GM19351 (cell line): ENCODE measurements at regions not wholly inside any gene's neighbourhood (a gene's known extent, or its start where the extent isn't known, plus 50 kb on each side); places are given as distances from the start of the nearest gene placed in this dataset.
A peak's percentile ranks its signal among the peaks of the same experiment; 100 is the strongest.
"Not testable (repeated sequence)": the region's sequence is repeated elsewhere in the genome, so short reads cannot be mapped to it uniquely, and the experiment has no call there.

Source experiments
- ATAC-seq: cut with Tn5 transposase; IDR thresholded peaks from one replicate; pipeline ENCODE4 v1.9.1; 2021; ENCODE audit warnings: mild to moderate bottlenecking, moderate library complexity; ENCODE audit not compliant: unreplicated experiment

DNA sequence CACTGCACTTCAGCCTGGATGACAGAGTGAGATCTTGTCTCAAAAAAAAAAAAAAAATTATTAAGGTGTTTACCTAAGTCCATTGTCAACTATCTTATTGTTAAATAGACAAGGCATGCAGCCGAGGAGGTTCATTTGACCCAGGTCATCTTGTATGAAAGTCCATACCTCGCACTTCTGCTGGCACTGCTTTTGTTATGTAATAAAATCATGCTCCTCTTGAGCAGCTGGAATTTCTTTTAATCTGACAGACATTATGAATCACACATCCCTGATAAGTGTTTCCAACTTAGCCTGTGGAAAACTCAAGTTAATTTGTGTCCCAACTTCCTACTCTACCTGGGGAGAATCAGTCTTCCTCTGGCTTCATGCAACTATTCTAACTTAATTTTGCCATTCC lies 315.6 kb upstream of the KLF4 start:
- ATAC-seq = no peak

DNA sequence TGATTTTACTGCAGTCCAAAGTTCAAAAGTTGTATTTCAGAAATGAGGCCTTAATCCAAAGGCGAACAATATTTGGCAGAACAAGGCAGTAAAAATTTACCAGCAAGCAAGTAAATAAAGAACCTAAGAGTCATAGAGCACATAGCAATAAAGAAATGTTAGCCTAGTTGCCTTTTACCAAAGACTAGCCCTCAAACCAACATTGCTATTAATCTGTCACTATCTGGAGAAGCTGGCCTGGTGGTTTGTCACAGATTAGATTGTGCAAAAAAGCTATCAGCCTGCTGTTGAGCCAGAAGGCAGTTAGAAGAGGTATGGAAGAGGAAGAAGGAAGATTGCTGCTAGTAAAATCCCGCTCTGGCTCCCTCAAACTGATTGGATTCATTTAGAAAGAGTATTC lies 304.7 kb upstream of the KLF4 start:
- no peak for ATAC-seq

DNA sequence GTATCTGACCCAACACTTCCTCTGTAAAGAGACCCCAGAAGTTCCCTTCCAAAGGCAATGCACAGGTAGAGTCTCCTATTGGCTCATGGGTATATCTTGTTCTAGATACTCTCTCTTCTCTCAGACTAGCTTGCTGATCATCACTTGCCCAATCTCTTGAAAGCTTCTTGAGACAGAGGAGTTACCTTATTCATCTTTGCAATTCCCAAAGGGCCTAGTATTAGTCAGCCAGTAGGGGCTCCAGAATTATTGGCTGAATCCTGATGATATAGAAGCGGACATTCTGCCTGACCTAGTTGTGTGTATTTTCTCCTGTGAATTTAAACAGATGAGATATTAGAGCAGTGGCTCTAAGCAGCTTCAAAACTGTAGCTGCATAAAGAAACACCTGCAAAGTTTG lies 304.0 kb upstream of the KLF4 start:
- no peak for ATAC-seq

DNA sequence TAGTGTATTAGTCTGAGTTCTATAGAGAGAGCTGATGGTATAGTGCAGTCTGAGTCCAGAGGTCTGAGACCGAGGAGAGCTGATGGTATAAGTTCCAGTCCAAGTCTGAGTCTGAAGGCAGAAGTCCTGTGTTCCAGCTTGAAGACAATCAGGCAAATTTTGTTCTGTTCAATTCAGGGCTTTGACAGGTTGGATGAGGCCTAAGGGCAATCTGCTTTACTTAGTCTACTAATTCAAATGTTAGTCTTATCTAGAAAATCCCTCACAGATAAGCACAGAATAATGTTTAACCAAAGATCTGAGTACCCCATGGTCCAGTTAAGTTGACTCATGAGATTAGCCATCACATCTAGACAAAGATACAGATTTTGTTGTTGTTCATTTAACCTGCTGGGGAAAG lies 303.0 kb upstream of the KLF4 start:
- ATAC-seq = no peak

DNA sequence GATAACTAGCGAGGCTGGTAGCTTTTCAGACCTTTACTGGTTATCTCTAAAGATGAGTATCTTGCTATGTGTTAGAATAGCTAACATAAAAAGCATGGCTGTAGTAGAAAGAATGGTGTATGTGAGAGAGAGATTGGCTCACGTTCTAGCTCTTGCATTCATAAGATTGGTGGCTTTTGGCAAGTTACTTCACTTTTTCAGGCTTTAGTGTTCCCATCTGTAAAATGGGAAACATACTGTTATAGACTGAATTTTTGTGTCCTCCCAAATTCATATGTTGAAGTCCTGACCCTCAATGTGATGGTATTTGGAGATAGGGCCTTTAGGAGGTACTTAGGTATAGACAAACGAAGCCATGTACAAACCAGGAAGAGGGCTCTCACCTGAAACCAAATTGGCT lies 302.4 kb upstream of the KLF4 start:
- ATAC-seq = no peak

DNA sequence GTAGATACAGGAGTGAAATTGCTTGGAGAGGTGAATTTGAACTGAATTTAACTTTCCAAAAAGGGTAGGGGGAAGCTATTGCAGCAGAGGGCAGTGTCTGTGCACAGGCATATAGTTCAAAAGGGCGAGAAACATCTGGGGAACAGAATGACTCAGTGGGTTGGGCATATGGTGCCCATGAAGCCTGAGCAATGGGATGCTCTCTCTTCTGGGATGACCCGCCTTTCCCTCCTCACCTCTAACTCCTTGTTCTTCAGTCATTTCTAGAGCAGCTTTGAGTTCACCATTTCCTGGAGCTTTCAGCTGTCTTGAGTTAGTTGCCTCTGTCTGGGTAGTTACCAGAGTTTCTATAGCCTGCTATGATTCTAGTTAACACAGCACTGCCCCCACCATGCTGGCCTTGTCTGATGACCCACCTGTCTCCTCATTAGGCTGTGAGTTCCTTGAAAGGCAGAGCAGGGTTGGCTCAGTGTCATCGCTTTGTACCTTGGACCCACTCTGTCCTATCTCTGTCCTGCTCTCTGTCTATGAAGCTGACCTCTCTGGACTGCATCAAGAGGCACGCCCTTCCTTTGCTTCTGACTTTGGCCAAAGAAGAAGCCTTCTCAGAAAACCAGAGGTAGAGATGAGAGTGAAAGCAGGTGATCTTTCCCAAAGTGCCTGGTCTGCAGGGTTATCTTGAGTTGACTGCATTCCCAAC lies 299.6 kb upstream of the KLF4 start:
- ATAC-seq = no peak

DNA sequence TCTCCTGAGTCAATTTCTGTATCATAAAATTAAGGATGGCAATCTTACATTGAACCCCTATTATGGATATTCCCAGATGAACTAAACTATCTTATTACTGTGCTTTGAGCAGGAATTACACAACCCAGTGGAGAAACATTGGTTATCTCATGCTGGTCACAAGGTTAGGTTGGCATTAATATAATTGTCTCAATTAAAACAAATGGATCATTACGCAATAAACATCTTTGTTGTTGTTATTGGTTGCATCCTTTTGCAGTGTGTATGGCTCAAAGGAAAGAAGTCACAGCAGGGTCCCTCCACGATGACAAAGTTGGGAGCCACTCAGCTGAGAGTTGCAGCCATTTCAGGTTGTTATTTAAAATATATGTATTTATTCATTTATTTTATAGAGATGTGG lies 297.0 kb upstream of the KLF4 start:
- no peak for ATAC-seq

DNA sequence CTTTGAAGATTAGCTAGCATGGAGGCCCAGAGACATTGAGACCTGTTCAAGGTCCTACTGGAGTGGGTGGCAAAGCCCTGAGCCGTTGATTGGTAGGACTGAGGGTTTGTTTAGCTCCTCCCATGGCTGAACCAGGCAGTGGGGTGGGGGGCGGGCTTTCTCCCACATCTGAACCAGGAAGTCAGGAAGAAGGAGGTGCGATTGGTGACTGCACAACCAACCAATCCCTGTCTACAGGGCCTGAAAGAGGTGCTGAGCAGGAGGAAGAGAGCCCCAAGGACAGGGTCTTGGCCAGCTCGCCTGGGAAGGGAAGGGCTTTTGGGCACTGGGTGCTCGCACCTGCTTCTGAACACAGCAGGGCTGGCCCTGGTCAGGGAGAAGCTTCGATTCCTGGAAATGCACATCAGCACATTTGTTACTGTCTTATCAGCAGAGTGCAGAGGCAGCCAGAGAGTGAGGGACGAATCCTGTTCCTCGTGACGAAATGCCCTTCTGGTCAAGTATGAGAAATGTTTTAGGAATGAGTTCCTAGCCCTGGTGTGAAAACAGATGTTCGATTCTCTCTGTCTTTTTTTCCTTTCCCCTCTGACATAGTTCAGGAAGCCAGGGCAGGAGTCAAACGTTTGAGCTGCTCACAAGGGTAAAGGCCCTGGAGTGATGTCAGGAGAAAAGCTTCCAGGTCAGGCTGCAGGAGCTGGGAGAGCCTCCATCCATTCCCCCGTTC lies 294.8 kb upstream of the KLF4 start:
- no peak for ATAC-seq

DNA sequence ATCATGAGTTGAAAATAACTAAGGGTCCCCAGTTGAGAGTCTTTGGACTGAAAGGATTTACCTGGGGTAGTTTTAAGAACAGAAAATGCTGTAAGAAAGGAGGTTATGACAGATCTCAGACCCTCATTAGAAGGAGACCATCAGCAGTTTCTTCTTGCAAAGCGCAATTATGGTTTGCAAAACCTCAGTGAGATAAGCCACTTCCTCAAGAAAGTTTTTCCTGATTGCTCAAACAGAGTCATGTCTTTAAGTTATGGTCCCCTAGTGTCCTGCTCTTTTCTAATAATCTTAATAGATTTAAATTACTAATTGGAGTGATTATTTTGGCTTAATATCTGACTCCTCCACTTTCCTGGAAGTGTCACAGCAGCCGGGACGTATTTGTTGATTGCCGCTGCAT lies 293.2 kb upstream of the KLF4 start:
- ATAC-seq = no peak

DNA sequence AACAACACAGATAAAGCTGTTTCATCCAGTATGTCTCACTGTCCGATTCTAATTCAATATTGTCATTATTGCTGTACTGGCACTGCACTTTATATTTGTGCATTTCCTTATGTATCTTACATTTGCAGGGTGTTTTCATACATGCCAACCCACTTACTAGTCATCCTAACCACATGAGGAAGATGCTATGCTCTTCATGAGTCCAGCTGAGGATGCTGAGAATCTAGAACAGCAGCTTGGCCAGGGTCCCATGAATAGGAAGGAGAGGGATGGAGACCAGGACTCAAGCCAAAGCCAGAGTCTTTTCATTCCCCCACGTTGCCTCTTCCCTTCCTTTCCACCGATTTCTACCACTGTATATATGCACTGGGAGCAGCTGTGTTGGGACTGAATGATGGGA lies 292.8 kb upstream of the KLF4 start:
- no peak for ATAC-seq

DNA sequence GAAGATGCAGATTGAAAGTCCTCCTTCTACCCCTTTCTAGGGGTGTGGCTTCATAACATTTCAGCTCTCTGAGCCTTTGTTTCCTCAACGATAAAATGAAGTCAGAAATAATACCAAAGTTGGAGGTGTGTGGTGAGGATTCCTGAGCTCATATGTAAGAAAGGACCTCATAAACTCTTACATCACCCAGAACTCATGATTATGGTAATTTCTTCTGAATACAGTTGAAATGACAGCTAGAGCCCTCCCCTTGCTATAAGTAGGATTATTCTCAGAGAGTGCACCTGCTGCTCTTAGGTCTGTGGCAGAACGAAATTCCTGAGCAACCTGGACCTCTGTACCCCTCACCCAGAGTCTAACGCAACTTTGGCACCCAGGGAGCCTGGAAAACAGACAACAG lies 291.4 kb upstream of the KLF4 start:
- no peak for ATAC-seq

DNA sequence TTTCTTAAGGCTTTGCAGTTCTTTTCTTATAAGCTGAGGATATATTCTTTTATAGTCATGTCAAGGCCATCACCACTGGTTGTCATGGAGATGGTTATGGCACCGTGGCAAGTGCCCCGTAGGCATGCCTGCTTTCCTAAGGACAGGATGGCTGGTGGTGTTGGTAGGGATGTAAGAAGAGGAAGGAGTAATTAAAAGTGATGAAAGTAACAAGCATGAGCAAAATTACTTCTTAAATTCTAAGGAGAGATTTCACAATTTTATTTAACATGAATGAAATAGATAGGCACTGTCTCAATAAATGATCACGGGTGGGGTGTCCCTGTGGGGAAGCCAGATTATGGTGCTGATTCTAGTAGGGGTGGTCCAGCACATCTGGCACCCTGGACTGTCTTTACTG lies 290.2 kb upstream of the KLF4 start:
- ATAC-seq = no peak

DNA sequence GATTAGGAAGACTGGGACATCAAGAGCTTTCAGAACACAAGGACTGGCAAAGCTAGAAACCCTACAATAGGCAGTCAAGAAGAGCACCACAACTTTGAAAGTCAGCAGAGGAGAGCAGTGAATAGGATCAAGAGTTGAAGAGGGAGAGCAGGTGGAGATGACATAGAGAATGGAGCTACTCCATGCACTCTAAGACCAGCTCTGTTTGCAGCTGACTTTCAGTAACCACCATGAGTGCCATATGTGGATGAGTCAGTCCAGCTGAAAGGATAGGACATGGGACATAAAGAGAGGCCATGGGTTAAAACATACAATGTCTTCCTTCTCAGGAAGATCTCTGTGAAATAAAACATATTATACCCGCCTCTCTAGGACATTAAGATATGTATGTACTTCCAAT lies 289.1 kb upstream of the KLF4 start:
- no peak for ATAC-seq

DNA sequence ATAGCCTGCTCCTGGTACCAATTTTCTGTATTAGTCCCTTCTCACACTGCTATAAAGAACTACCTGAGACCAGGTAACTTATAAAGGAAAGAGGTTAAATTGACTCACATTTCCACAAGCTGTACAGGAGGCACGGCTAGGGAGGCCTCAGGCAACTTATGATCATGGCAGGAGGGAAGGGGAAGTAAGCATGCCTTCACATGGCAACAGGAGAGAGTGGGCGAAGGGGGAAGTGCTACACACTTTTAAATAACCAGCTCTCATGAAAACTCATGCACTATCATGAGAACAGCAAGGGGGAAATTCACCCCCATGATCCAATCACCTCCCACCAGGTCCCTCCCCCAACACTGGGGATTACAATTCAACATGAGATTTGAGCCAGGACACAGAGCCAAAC lies 284.5 kb upstream of the KLF4 start:
- peak; percentile 58 for ATAC-seq

DNA sequence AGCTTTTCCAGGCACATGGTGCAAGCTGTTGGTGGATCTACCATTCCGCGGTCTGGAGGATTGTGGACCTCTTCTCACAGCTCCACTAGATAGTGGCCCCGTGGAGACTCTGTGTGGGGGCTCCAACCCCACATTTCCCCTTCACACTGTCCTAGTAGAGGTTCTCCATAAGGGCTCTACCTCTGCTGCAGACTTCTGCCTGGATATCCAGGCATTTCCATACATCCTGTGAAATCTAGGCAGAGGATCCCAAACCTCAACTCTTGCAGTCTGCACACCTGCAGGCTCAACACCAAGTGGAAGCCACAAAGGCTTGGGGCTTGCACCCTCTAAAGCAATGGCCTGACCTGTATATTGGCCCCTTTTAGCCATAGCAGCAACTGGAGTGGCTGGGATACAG lies 283.4 kb upstream of the KLF4 start:
- no peak for ATAC-seq

DNA sequence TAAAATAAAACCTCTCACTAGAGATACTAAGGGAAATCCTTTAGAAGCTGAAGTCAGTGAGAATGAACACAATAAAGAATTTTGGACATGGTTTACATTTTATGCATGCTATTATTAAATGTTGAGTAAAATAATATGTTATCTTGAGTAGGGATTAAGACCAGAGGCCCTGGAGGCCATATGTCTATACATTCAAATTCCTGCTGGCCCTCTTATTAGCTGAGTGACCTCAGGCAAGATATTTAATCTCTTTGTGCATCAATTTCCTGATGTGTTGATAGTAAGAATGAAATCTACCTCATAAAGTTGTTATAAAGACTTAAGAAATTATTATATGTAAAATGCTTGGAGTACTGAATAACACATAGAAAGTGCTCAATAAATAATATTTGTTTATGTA lies 281.1 kb upstream of the KLF4 start:
- no peak for ATAC-seq

DNA sequence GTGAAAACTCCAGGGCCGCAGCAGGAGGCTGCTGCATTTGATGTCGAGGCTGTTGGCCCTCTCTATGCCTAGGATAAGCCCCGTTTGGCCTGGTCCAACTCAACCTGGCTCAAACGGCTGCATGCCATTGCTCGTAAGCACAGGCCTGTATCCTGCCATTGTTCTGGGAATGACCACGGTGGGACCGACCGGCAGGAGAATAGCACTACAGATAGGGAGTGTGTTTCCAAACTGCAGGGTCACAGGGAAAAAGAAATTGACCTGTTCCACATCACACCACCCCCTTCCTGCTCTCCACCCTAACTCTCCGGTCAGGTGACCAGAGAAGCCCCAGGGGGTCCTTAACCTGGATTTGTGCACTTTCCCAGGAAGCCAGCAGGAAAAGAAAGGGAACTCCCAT lies 278.7 kb upstream of the KLF4 start:
- ATAC-seq = no peak

DNA sequence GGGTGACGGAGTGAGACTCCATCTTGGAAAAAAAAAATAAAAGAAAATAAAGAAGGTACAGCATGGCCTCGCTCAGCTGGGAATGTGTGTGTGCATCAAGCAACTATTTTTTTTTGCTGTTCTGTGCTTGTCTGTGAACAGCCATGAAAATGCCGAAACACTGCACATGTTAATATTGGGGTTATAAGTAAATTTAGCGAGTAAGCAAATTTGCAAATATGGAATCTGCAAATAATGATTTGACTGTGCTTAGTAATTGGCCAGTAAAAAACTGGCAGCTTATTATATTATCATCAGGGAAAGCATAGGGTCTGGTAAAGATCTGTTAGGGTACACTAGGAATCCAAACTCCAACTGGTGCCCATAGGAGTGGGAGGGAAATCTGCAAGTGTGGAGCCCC lies 278.1 kb upstream of the KLF4 start:
- no peak for ATAC-seq

DNA sequence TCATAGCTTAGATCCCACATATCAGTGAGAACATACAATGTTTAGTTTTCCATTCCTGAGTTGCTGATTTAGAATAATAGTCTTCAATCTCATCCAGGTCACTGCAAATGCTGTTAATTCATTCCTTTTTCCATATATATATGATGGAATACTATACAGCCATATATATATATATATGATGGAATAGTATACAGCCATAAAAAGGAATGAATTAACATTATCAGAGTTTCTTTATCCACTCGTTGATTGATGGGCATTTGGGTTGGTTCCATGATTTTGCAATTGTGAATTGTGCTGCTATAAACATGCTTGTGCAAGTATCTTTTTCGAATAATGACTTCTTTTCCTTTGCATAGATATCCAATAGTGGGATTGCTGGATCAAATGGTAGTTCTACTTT lies 273.9 kb upstream of the KLF4 start:
- not testable (repeated sequence) for ATAC-seq

DNA sequence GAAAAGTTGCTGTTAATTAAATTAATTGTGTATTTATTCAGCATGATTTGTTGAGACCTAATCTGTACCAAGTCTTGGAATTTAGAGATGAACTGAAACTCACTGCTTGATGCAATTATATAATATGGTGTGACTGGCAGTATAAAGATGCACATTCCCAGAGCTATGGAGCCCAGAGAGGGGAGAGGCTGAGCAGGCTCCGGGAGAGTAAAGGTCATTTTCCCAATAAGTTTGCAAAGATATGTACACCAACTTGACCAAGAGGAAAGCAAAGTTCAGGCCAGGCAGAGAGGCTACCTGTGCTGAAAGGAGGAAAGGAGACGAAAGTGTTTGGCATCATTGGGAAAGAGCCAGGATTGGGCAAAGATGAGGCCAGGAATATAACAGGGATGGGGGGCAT lies 271.7 kb upstream of the KLF4 start:
- ATAC-seq = no peak

DNA sequence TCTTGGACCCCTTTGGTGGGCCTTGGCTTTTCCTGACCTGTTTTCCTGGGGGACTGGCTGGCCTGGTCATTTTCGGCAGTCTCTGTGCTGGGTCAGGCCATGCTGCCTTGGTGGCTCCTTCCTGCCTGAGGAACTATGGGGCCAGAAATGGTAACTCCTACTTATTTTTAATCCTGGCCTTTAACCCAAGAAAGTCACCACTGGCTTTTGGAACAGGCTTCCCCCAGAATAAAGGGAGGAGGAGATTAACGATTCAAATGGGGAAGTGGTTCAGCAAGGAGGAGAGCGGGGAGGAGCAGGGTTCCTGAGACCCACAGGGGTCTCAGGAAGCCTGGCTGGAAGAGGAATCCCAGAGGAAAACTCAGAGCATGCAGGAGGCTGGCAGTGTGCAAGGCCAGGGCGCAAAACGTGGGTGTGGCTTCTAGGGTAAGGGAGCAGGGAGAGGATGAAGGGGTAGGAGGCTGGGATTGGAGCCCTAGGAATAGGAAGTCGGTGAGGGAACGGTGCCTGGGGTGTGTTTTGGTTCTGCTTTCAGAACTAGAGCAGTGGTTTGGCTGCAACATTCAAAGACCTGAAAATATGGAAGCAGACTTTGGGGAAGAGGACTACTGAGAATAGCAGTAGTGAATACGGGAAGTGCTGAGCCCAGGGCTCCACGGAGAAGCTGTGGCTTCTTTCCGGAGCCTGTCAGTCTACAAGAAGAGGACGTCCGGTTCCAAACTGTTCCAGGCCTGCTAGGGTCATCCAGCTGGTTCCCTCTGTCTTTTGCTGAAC lies 271.1 kb upstream of the KLF4 start:
- no peak for ATAC-seq

DNA sequence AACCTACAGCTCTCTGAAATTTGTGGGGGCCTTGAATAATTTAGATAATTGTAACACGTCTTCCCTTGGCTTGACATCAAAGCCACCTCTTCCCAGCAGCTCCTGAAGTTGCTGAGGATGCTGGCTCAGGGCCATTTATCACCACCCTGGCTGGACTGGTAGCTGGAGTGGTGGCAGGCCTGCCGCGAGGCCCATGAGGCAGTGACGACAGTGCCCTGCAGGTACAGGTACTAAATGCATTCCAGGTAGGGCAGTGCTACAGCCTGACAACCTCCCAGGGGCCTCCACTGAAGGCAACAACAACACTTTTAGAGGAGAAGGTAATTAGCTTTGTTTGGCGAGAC lies 270.2 kb upstream of the KLF4 start:
- ATAC-seq = no peak
